ENCODE measurements at regions not wholly inside any gene's neighbourhood (a gene's known extent, or its start where the extent isn't known, plus 50 kb on each side); places are given as distances from the start of the nearest gene placed in this dataset.

DNA sequence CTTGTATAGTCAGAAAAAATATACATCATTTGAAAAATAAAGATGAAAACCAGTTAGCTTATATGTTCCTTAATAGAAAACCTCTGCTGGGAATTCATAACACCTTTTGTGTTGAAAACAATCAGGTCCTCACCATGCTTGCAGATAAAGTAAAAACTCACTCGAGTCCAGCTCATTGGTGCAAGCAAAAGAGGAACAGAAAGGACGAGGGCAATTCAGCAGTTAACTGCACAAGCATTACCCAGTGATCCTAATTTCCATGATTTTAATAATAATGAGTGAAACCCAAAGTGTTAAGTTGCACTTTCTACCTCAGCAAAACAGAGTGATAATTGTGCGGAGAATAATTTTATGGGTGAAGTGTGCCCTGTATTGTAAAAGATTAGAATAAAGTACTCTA is 839.9 kb downstream of the BCL11A start:
- intact Hi-C loops (cut with DNase I), result no loop called here
- TF ChIP-seq, protein P1, sequence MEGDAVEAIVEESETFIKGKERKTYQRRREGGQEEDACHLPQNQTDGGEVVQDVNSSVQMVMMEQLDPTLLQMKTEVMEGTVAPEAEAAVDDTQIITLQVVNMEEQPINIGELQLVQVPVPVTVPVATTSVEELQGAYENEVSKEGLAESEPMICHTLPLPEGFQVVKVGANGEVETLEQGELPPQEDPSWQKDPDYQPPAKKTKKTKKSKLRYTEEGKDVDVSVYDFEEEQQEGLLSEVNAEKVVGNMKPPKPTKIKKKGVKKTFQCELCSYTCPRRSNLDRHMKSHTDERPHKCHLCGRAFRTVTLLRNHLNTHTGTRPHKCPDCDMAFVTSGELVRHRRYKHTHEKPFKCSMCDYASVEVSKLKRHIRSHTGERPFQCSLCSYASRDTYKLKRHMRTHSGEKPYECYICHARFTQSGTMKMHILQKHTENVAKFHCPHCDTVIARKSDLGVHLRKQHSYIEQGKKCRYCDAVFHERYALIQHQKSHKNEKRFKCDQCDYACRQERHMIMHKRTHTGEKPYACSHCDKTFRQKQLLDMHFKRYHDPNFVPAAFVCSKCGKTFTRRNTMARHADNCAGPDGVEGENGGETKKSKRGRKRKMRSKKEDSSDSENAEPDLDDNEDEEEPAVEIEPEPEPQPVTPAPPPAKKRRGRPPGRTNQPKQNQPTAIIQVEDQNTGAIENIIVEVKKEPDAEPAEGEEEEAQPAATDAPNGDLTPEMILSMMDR (IDR thresholded peaks at IDR 0.05), result no peak
- no peaks in the 10 kb centered on the region for H3K36me3 ChIP-seq
- H3K4me1 ChIP-seq, result no peaks in the 10 kb centered on the region
- DNase-seq (no peak), ATAC-seq (no peak)
- H3K27ac ChIP-seq, result no peak overlapping the region
- WGBS, 2 donors, result 73 to 82% methylated on average over 3 of the region's 3 CpGs
- H3K27me3 ChIP-seq, result no peaks in the 10 kb centered on the region
- no peak overlapping the region for H3K4me3 ChIP-seq
- H3K9me3 ChIP-seq, result no peaks in the 10 kb centered on the region

- Histone ChIP-seq H3K4me3 (no peak overlapping the region), H3K27ac (no peak overlapping the region), H3K36me3 (no peaks in the 10 kb centered on the region), H3K27me3 (no peaks in the 10 kb centered on the region), H3K9me3 (no peaks in the 10 kb centered on the region), H3K4me1 (no peaks in the 10 kb centered on the region)
- DNase-seq, result no peak
- TF ChIP-seq, protein P1 (IDR thresholded peaks at IDR 0.05), result no peak
- intact Hi-C loops (cut with DNase I), result no loop called here
- no peak for ATAC-seq
These were observed 842.3 kb downstream of the BCL11A start for GRCh38 chr2:59711121-59711520.

DNA sequence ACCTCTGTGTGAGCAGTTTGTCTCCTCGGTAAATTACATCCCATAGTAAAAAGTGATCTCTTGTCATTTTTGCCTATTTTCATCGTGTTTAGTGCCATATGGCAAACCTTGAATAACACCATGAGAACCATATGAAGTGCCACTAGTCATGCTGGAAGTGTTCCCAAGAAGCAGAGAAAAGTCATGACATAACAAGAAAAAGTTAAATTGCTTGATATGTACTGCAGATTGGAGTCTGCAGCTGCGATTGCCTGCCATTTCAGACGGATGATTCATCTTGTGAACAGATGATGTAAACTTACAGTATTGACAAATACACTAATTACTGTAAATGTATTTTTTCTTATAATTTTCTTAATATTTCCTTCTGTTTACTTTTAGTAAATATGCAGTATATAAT is 846.7 kb downstream of the BCL11A start:
- intact Hi-C loops (cut with DNase I), result no loop called here
- Histone ChIP-seq H3K36me3 (no peaks in the 10 kb centered on the region), H3K27me3 (no peaks in the 10 kb centered on the region), H3K9me3 (peaks cover 0 to 15% (median 4%) of the 10 kb centered on the region in 11 donors), H3K4me1 (no peaks in the 10 kb centered on the region), H3K4me3 (no peak overlapping the region), H3K27ac (no peak overlapping the region)
- DNase-seq (no peak), ATAC-seq (no peak)
- WGBS, 2 donors, result 80 to 81% methylated on average over 4 of the region's 4 CpGs
- TF ChIP-seq, protein P1 (IDR thresholded peaks at IDR 0.05), result no peak

GRCh38 chr2:59703796-59704195 is 849.7 kb downstream of the BCL11A start:
- Histone ChIP-seq H3K9me3 (peaks cover 0 to 24% (median 4%) of the 10 kb centered on the region in 11 donors), H3K27ac (no peak overlapping the region), H3K27me3 (no peaks in the 10 kb centered on the region), H3K4me1 (no peaks in the 10 kb centered on the region), H3K36me3 (no peaks in the 10 kb centered on the region), H3K4me3 (no peak overlapping the region)
- intact Hi-C loops (cut with DNase I), result no loop called here
- TF ChIP-seq, protein P1 (IDR thresholded peaks at IDR 0.05), result no peak
- DNase-seq (no peak), ATAC-seq (no peak)
- 71 to 73% methylated on average over 1 of the region's 1 CpG for WGBS, 2 donors

GRCh38 chr2:59702026-59702425 is 851.4 kb downstream of the BCL11A start:
- Histone ChIP-seq H3K36me3 (no peaks in the 10 kb centered on the region), H3K27ac (no peak overlapping the region), H3K9me3 (peaks cover 0 to 24% (median 4%) of the 10 kb centered on the region in 11 donors), H3K4me3 (no peak overlapping the region), H3K27me3 (no peaks in the 10 kb centered on the region), H3K4me1 (no peaks in the 10 kb centered on the region)
- intact Hi-C loops (cut with DNase I), result no loop called here
- no peak for DNase-seq
- ATAC-seq, result no peak
- TF ChIP-seq, protein P1 (IDR thresholded peaks at IDR 0.05), result no peak
- WGBS, 2 donors, result 78 to 79% methylated on average over 1 of the region's 1 CpG

Data from heart right ventricle (tissue), 16 donors.